Psoas muscle (tissue), 7 donors: ENCODE measurements at regions not wholly inside any gene's neighbourhood (a gene's known extent, or its start where the extent isn't known, plus 50 kb on each side); places are given as distances from the start of the nearest gene placed in this dataset.

ENCODE experiments used
- ATAC-seq, 4 donors: fragments of 200-7000 bp; cut with Tn5 transposase; one replicate each; pipeline ENCODE4 v1.9.1; 2020; ENCODE audit warnings: moderate library complexity in 3 of 4, mild to moderate bottlenecking in 2 of 4
- DNase-seq, 2 donors: peaks; one replicate each; pipeline ENCODE4 v3.0.0-alpha.2; 2020
- H3K27ac ChIP-seq: fragments of 200-600 bp; one replicate; pipeline ENCODE4 v1.8.0; 2022
- H3K27me3 ChIP-seq, 3 donors: fragments of 200-600 bp in 1 of 3; one replicate each; pipeline versions ENCODE4 v1.6.1 to v1.8.0; 2013 to 2022; ENCODE audit warnings: low read length in 2 of 3, mild to moderate bottlenecking in 2 of 3, moderate library complexity in 1 of 3; ENCODE audit not compliant: insufficient read depth in 3 of 3
- H3K36me3 ChIP-seq, 2 donors: fragments of 200-600 bp in 1 of 2; one replicate each; pipeline versions ENCODE4 v1.6.1 to v1.8.0; 2013 to 2022; ENCODE audit warnings: low read depth in 1 of 2, mild to moderate bottlenecking in 1 of 2, moderate library complexity in 1 of 2; ENCODE audit not compliant: insufficient read depth in 1 of 2
- H3K4me1 ChIP-seq: fragments of 200-600 bp; one replicate; pipeline ENCODE4 v1.8.0; 2022
- H3K4me3 ChIP-seq: fragments of 200-600 bp; one replicate; pipeline ENCODE4 v1.8.0; 2022; ENCODE audit warnings: mild to moderate bottlenecking
- H3K9me3 ChIP-seq: fragments of 200-600 bp; one replicate; pipeline ENCODE4 v1.8.0; 2022
- WGBS, 3 donors: extraction: QIAGEN DNeasy Blood & Tissue Kit; methylation state at CpG; one replicate each; pipeline versions ENCODE4 v1.1.6 to v1.1.7; 2013; 5-methylcytosine and 5-hydroxymethylcytosine counted together
- intact Hi-C, 2 donors: fragments of 100-400 bp; cut with DNase I; formaldehyde crosslinking; loops; one replicate each; pipeline versions ENCODE4 v1.11.0 to v1.14.2; 2022
- TF ChIP-seq, protein P1 (sequence below): fragments of 200-600 bp; IDR thresholded peaks from one replicate; pipeline ENCODE4 v1.8.0; 2022; ENCODE audit warnings: antibody characterized with exemption
- donor health status: healthy with polysubstance abuse.
- donor health status: DM: no; HTN: no; CAD: no; lungs with moderate emphysema.
- donor health status: Bipolar disorder and iron deficiency.
- donor health status: healthy.
- donor health status: DM: yes; HTN: yes; CAD: no.
- donor health status: DM: no; HTN: no; CAD: no.
- donor health status: DM: yes; HTN: yes; CAD: no.

DNA sequence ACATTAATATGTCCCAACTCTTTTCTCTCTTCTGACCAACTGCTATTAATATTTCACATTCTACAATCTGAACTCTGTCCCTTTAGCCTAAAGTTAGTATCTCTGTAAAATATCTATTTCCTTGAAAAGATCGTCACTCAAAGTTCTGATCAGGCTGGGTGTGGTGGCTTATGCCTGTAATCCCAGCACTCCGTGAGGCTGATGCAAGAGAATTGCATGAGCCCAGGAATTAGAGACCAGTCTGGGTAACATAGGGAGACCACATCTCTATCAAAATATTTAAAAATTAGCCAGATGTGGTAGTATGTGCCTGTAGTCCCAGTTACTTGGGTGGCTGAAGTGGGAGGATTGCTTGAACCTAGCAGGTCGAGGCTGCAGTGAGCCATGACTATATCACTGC is 695.6 kb downstream of the MCTP2 start:
- WGBS, 3 donors: 77 to 85% (median 82%) methylated on average over 3 of the region's 3 CpGs
- H3K4me3 ChIP-seq: no peak overlapping the region
- no peaks in the 10 kb centered on the region for H3K9me3 ChIP-seq
- DNase-seq (no peak), ATAC-seq (no peak)
- H3K27me3 ChIP-seq: no peaks in the 10 kb centered on the region
- TF ChIP-seq, protein P1, sequence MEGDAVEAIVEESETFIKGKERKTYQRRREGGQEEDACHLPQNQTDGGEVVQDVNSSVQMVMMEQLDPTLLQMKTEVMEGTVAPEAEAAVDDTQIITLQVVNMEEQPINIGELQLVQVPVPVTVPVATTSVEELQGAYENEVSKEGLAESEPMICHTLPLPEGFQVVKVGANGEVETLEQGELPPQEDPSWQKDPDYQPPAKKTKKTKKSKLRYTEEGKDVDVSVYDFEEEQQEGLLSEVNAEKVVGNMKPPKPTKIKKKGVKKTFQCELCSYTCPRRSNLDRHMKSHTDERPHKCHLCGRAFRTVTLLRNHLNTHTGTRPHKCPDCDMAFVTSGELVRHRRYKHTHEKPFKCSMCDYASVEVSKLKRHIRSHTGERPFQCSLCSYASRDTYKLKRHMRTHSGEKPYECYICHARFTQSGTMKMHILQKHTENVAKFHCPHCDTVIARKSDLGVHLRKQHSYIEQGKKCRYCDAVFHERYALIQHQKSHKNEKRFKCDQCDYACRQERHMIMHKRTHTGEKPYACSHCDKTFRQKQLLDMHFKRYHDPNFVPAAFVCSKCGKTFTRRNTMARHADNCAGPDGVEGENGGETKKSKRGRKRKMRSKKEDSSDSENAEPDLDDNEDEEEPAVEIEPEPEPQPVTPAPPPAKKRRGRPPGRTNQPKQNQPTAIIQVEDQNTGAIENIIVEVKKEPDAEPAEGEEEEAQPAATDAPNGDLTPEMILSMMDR: no peak
- H3K36me3 ChIP-seq: no peaks in the 10 kb centered on the region
- intact Hi-C loops: no loop called here
- H3K4me1 ChIP-seq: no peaks in the 10 kb centered on the region
- H3K27ac ChIP-seq: no peak overlapping the region

DNA sequence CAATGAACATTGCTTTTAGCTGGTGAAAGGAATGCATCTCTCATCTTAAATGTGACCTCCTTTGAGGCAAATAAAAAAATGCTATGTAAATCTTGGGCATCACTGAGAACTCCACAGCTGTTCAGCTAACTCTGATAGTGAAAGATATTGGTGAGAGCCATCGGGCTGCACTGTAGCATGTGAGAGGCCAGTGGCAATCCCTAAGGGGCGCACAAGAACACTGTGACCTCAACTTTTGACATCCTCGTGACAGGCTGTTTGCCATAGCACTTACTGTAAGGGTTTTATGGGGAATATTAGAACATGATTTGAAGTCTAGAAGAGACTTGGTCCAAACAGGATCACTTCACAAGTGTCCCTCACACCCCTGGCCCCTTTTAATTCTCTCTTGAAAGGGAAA is 697.9 kb downstream of the MCTP2 start:
- H3K36me3 ChIP-seq: no peaks in the 10 kb centered on the region
- H3K9me3 ChIP-seq: no peaks in the 10 kb centered on the region
- no peak overlapping the region for H3K27ac ChIP-seq
- no peak for ATAC-seq
- intact Hi-C loops: no loop called here
- DNase-seq: peak in 1 of 2 donors; percentile 36
- no peaks in the 10 kb centered on the region for H3K4me1 ChIP-seq
- no peaks in the 10 kb centered on the region for H3K27me3 ChIP-seq
- TF ChIP-seq, protein P1: no peak
- WGBS, 3 donors: 43 to 61% (median 57%) methylated on average over 3 of the region's 3 CpGs
- no peak overlapping the region for H3K4me3 ChIP-seq

DNA sequence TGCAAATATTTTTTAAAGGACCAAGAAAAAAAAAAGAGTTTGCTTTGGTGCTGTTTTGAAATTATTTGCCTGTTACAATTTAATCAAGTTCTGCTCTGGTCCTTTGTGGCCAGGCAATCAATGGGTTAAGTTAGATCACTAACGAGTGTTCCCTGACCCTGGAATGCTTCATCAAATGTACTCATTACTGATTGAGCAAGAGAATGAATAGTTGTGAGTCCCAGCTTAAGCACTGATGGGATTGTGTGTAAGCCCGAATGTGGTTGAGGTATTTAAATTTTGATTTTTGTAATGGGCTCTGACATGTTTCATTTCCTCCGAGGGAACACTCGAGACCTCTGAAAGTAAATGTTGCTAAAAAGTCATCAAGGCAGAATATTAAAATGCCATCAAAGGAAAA is 699.1 kb downstream of the MCTP2 start:
- Histone ChIP-seq H3K36me3 (no peaks in the 10 kb centered on the region), H3K27ac (no peak overlapping the region), H3K4me3 (no peak overlapping the region), H3K27me3 (no peaks in the 10 kb centered on the region), H3K9me3 (peaks cover 4% of the 10 kb centered on the region), H3K4me1 (no peaks in the 10 kb centered on the region)
- WGBS, 3 donors: 64 to 69% (median 68%) methylated on average over 4 of the region's 4 CpGs
- intact Hi-C loops: no loop called here
- DNase-seq: no peak
- TF ChIP-seq, protein P1: no peak
- no peak for ATAC-seq

DNA sequence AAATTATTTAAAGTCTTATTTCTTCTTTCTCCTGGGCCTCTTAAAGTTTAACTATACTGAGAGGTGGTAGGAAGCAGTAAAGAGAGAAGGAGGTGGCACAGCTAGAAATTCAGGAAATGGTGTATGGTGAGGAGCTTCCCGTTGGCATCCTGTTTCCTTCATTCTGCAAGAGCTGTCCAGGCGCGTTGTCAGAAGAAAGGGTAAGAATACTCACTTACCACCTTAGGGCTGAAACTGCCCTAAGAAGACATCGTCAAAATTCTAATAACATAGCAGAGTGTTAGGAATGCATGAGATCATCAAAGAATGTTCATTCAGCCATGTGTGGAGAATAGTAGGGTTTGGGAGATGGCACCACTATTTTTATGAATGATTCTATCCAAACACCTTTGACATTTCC is 699.6 kb downstream of the MCTP2 start:
- intact Hi-C loops: no loop called here
- WGBS, 3 donors: 75 to 81% (median 78%) methylated on average over 4 of the region's 4 CpGs
- TF ChIP-seq, protein P1: no peak
- no peaks in the 10 kb centered on the region for H3K36me3 ChIP-seq
- no peaks in the 10 kb centered on the region for H3K4me1 ChIP-seq
- DNase-seq (no peak), ATAC-seq (no peak)
- H3K9me3 ChIP-seq: peaks cover 4% of the 10 kb centered on the region
- no peaks in the 10 kb centered on the region for H3K27me3 ChIP-seq
- H3K27ac ChIP-seq: no peak overlapping the region
- H3K4me3 ChIP-seq: no peak overlapping the region

DNA sequence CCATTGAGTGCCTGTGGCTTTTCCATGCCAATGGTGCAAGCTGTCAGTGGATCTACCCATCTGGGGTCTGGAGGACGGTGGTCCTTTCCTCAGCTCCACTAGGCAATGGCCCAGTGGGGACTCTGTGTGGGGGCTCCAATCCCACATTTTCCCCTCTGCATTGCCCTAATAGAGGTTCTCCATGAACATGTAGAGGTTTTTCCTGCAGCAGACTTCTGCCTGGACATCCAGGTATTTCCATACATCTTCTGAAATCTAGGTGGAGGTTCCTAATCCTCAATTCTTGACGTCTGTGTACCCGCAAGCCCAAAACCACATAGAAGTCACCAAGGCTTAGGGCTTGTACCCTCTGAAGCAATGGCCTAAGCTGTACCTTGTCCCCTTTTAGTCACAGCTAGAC is 703.1 kb downstream of the MCTP2 start:
- 88 to 96% (median 96%) methylated on average over 3 of the region's 3 CpGs for WGBS, 3 donors
- Histone ChIP-seq H3K27ac (no peak overlapping the region), H3K4me1 (no peaks in the 10 kb centered on the region), H3K9me3 (peaks cover 4% of the 10 kb centered on the region), H3K4me3 (no peak overlapping the region), H3K27me3 (no peaks in the 10 kb centered on the region), H3K36me3 (no peaks in the 10 kb centered on the region)
- DNase-seq: no peak
- TF ChIP-seq, protein P1: no peak
- intact Hi-C loops: no loop called here
- ATAC-seq: no peak
